ENCODE measurements at regions not wholly inside any gene's neighbourhood (a gene's known extent, or its start where the extent isn't known, plus 50 kb on each side); places are given as distances from the start of the nearest gene placed in this dataset.

GRCh38 chr6:99838607-99839006, 155.4 kb downstream of the MCHR2 start:
- H3K27me3 Mint-ChIP-seq (ENCODE audit: insufficient read depth) = peaks cover 7% of the 10 kb centered on the region
- intact Hi-C loops (cut with micrococcal nuclease) = no loop called here
- no peaks in the 10 kb centered on the region for H3K9me3 Mint-ChIP-seq

DNA sequence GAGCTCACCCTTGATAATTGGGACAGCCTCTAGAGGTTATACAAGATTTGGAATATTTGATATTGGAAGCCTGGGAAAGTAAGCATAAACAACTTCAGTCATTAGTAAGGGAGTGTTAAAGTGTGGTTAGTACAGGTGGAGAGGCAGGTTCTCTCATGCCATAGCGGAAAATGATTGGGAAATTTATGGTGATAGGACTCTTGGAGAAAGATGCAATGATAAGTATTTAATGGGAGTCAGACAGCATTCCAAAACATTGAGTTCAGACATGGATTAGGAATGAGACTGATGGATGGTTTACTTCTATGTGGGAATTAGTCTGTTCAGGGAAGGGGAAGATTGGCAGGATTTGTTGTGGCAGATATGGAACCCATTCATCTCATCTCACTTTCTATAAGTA, 152.7 kb downstream of the MCHR2 start:
- no peak for DNase-seq (ENCODE audit: low spot score)
- H3K36me3 Mint-ChIP-seq (ENCODE audit: low read depth) = no peaks in the 10 kb centered on the region

More at GRCh38 chr6:99838607-99839006, 155.4 kb downstream of the MCHR2 start:
- no peak overlapping the region for H3K27ac Mint-ChIP-seq
- H3K4me1 Mint-ChIP-seq (ENCODE audit: low read depth) = no peaks in the 10 kb centered on the region
- H3K36me3 Mint-ChIP-seq (ENCODE audit: low read depth) = no peaks in the 10 kb centered on the region
- H3K4me3 Mint-ChIP-seq = no peak overlapping the region
- no peak for DNase-seq (ENCODE audit: low spot score)

GRCh38 chr6:99846006-99846405, 148.0 kb downstream of the MCHR2 start:
- DNase-seq (ENCODE audit: low spot score) = no peak
- Mint-ChIP-seq H3K36me3 (ENCODE audit: low read depth) (no peaks in the 10 kb centered on the region), H3K27ac (no peak overlapping the region)

More for the DNA sequence above, 152.7 kb downstream of the MCHR2 start:
- Mint-ChIP-seq H3K27me3 (ENCODE audit: insufficient read depth) (peaks cover 3% of the 10 kb centered on the region), H3K4me1 (ENCODE audit: low read depth) (no peaks in the 10 kb centered on the region), H3K9me3 (no peaks in the 10 kb centered on the region), H3K4me3 (no peak overlapping the region), H3K27ac (no peak overlapping the region)
- intact Hi-C loops (cut with micrococcal nuclease) = no loop called here

DNA sequence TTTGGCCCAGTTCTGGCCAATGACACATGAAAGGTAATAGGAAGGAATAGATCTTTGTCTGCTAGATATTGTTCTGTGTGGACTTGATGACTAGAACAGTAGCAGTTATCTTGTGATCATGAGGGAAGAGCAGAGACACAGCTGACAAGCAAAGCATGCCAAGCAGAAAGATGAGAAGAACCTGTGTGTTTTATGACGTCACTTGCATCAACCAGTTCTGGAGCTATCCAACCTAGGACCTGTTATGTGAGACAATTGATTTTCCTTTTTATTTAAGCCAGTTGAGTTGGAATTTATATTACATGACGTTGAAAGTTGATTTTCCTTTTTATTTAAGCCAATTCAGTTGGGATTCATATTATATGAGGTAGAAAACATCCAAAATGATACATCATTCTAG, 143.2 kb downstream of the MCHR2 start:
- Mint-ChIP-seq H3K27ac (no peak overlapping the region), H3K4me3 (no peak overlapping the region), H3K36me3 (ENCODE audit: low read depth) (no peaks in the 10 kb centered on the region), H3K9me3 (no peaks in the 10 kb centered on the region), H3K4me1 (ENCODE audit: low read depth) (no peaks in the 10 kb centered on the region), H3K27me3 (ENCODE audit: insufficient read depth) (peaks cover 1% of the 10 kb centered on the region)
- DNase-seq (ENCODE audit: low spot score) = no peak
- intact Hi-C loops (cut with micrococcal nuclease) = no loop called here

More at GRCh38 chr6:99846006-99846405, 148.0 kb downstream of the MCHR2 start:
- Mint-ChIP-seq H3K9me3 (no peaks in the 10 kb centered on the region), H3K4me3 (no peak overlapping the region), H3K27me3 (ENCODE audit: insufficient read depth) (peaks cover 2% of the 10 kb centered on the region), H3K4me1 (ENCODE audit: low read depth) (no peaks in the 10 kb centered on the region)
- intact Hi-C loops (cut with micrococcal nuclease) = no loop called here

DNA sequence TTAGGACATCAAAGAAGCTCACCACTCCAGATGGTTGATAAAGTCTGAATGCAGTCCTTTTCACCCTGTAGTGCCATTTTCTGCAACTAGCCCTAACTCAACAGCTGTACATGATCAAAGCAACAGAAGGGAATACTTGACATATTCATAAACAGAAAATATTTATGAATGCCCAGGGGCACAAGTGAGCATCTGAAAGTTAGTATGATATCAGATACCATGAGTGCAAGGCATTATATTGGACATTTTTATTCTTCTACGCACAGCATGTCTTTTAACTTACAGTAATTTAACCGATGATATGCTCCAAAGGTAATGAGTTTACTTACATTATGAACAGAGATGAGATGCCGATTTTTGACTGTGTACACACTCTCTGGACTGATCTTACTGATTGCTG, 142.0 kb downstream of the MCHR2 start:
- Mint-ChIP-seq H3K4me3 (no peak overlapping the region), H3K4me1 (ENCODE audit: low read depth) (no peaks in the 10 kb centered on the region), H3K27me3 (ENCODE audit: insufficient read depth) (peaks cover 1% of the 10 kb centered on the region), H3K27ac (no peak overlapping the region), H3K36me3 (ENCODE audit: low read depth) (no peaks in the 10 kb centered on the region), H3K9me3 (no peaks in the 10 kb centered on the region)
- no peak for DNase-seq (ENCODE audit: low spot score)
- intact Hi-C loops (cut with micrococcal nuclease) = no loop called here

GRCh38 chr6:99867026-99867425, 127.0 kb downstream of the MCHR2 start:
- peaks cover 5% of the 10 kb centered on the region for H3K4me1 Mint-ChIP-seq (ENCODE audit: low read depth)
- peaks cover 20% of the 10 kb centered on the region for H3K27me3 Mint-ChIP-seq (ENCODE audit: insufficient read depth)
- intact Hi-C loops (cut with micrococcal nuclease) = no loop called here
- DNase-seq (ENCODE audit: low spot score) = no peak
- no peak overlapping the region for H3K27ac Mint-ChIP-seq
- H3K9me3 Mint-ChIP-seq = no peaks in the 10 kb centered on the region
- H3K36me3 Mint-ChIP-seq (ENCODE audit: low read depth) = no peaks in the 10 kb centered on the region
- H3K4me3 Mint-ChIP-seq = no peak overlapping the region

- intact Hi-C loops (cut with micrococcal nuclease) = loop anchor here (1.0 kb wide), 3 partner anchors 37 to 611 kb away; no protein-coding TSS in a partner anchor
- peaks cover 5% of the 10 kb centered on the region for H3K4me1 Mint-ChIP-seq (ENCODE audit: low read depth)
- no peaks in the 10 kb centered on the region for H3K9me3 Mint-ChIP-seq
- no peak overlapping the region for H3K4me3 Mint-ChIP-seq
- H3K36me3 Mint-ChIP-seq (ENCODE audit: low read depth) = no peaks in the 10 kb centered on the region
- H3K27ac Mint-ChIP-seq = no peak overlapping the region
- peak; percentile 51 for DNase-seq (ENCODE audit: low spot score)
- peaks cover 24% of the 10 kb centered on the region for H3K27me3 Mint-ChIP-seq (ENCODE audit: insufficient read depth)
Measured at GRCh38 chr6:99868074-99868702, 125.8 kb downstream of the MCHR2 start.
